ENCODE measurements at regions not wholly inside any gene's neighbourhood (a gene's known extent, or its start where the extent isn't known, plus 50 kb on each side); places are given as distances from the start of the nearest gene placed in this dataset.

DNA sequence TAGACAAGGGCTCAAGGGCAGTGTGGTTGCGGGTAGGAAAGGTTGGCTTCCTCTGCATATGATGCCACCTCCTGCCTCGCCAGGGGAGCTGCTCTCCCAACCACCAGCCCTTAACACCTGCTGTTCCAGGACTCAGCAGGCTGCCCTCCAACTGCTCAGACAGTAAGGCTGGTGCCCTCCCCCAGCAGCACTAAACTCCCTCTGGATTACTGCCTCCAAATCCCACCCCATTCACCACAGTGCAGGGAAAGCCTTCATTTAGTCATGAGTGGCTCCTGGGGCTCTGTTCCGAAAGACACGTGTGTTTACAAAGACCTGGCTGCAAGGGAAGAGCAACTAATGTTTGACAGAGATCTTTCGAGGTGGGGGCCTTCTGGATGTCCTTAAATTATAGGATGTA, 437.2 kb upstream of the MKI67 start:
- Histone ChIP-seq H3K27ac (ENCODE audit: poor library complexity, severe bottlenecking) (no peak overlapping the region), H3K4me3 (ENCODE audit: severe bottlenecking) (no peak overlapping the region), H3K27me3 (ENCODE audit: insufficient read depth, poor library complexity, severe bottlenecking) (no peaks in the 10 kb centered on the region), H3K9me3 (ENCODE audit: severe bottlenecking) (no peaks in the 10 kb centered on the region), H3K4me1 (ENCODE audit: insufficient read depth, poor library complexity, severe bottlenecking) (no peaks in the 10 kb centered on the region), H3K36me3 (ENCODE audit: low read depth) (no peaks in the 10 kb centered on the region)
- TF ChIP-seq, protein P1, sequence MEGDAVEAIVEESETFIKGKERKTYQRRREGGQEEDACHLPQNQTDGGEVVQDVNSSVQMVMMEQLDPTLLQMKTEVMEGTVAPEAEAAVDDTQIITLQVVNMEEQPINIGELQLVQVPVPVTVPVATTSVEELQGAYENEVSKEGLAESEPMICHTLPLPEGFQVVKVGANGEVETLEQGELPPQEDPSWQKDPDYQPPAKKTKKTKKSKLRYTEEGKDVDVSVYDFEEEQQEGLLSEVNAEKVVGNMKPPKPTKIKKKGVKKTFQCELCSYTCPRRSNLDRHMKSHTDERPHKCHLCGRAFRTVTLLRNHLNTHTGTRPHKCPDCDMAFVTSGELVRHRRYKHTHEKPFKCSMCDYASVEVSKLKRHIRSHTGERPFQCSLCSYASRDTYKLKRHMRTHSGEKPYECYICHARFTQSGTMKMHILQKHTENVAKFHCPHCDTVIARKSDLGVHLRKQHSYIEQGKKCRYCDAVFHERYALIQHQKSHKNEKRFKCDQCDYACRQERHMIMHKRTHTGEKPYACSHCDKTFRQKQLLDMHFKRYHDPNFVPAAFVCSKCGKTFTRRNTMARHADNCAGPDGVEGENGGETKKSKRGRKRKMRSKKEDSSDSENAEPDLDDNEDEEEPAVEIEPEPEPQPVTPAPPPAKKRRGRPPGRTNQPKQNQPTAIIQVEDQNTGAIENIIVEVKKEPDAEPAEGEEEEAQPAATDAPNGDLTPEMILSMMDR (IDR thresholded peaks at IDR 0.05; ENCODE audit: poor library complexity, severe bottlenecking): no peak
- DNase-seq (ENCODE audit: low spot score) (no peak), ATAC-seq (ENCODE audit: low read depth) (no peak)

GRCh38 chr10:128563904-128564303, 437.7 kb upstream of the MKI67 start:
- no peak for ATAC-seq (ENCODE audit: low read depth)
- no peak for DNase-seq (ENCODE audit: low spot score)
- TF ChIP-seq, protein P1 (IDR thresholded peaks at IDR 0.05; ENCODE audit: poor library complexity, severe bottlenecking): no peak
- Histone ChIP-seq H3K36me3 (ENCODE audit: low read depth) (no peaks in the 10 kb centered on the region), H3K27me3 (ENCODE audit: insufficient read depth, poor library complexity, severe bottlenecking) (no peaks in the 10 kb centered on the region), H3K4me1 (ENCODE audit: insufficient read depth, poor library complexity, severe bottlenecking) (no peaks in the 10 kb centered on the region), H3K9me3 (ENCODE audit: severe bottlenecking) (no peaks in the 10 kb centered on the region), H3K27ac (ENCODE audit: poor library complexity, severe bottlenecking) (no peak overlapping the region), H3K4me3 (ENCODE audit: severe bottlenecking) (no peak overlapping the region)

GRCh38 chr10:128566361-128566968, 440.2 kb upstream of the MKI67 start:
- no peak for DNase-seq (ENCODE audit: low spot score)
- Histone ChIP-seq H3K27me3 (ENCODE audit: insufficient read depth, poor library complexity, severe bottlenecking) (no peaks in the 10 kb centered on the region), H3K9me3 (ENCODE audit: severe bottlenecking) (no peaks in the 10 kb centered on the region), H3K27ac (ENCODE audit: poor library complexity, severe bottlenecking) (no peak overlapping the region), H3K36me3 (ENCODE audit: low read depth) (no peaks in the 10 kb centered on the region), H3K4me1 (ENCODE audit: insufficient read depth, poor library complexity, severe bottlenecking) (no peaks in the 10 kb centered on the region), H3K4me3 (ENCODE audit: severe bottlenecking) (no peak overlapping the region)
- no peak for ATAC-seq (ENCODE audit: low read depth)
- TF ChIP-seq, protein P1 (IDR thresholded peaks at IDR 0.05; ENCODE audit: poor library complexity, severe bottlenecking): no peak

DNA sequence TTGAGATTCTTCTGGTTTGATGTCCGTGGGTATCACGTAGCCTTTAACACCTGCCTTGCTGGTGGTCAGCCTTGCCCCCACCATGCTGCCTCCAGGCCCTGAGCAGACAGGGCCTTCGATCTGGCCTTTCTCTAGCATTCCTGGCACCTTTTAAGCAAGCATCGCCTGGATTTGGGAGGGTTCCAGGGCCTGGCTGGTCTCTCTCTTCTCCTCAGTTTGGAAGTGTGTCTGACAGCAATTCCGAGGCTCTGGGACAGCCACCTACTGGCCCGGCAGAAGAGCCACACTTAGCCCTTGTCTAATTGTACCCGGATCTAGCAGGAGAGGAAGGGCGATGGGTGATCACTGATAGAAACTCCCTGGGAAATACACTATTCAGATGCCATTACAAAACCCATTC, 441.3 kb upstream of the MKI67 start:
- no peak overlapping the region for H3K4me3 ChIP-seq (ENCODE audit: severe bottlenecking)
- H3K27me3 ChIP-seq (ENCODE audit: insufficient read depth, poor library complexity, severe bottlenecking): no peaks in the 10 kb centered on the region
- ATAC-seq (ENCODE audit: low read depth) (no peak), DNase-seq (ENCODE audit: low spot score) (no peak)
- H3K4me1 ChIP-seq (ENCODE audit: insufficient read depth, poor library complexity, severe bottlenecking): no peaks in the 10 kb centered on the region
- TF ChIP-seq, protein P1 (IDR thresholded peaks at IDR 0.05; ENCODE audit: poor library complexity, severe bottlenecking): no peak
- no peaks in the 10 kb centered on the region for H3K9me3 ChIP-seq (ENCODE audit: severe bottlenecking)
- H3K36me3 ChIP-seq (ENCODE audit: low read depth): no peaks in the 10 kb centered on the region
- H3K27ac ChIP-seq (ENCODE audit: poor library complexity, severe bottlenecking): no peak overlapping the region

GRCh38 chr10:128568041-128568440, 441.8 kb upstream of the MKI67 start:
- no peak overlapping the region for H3K27ac ChIP-seq (ENCODE audit: poor library complexity, severe bottlenecking)
- no peaks in the 10 kb centered on the region for H3K4me1 ChIP-seq (ENCODE audit: insufficient read depth, poor library complexity, severe bottlenecking)
- DNase-seq (ENCODE audit: low spot score) (no peak), ATAC-seq (ENCODE audit: low read depth) (no peak)
- TF ChIP-seq, protein P1 (IDR thresholded peaks at IDR 0.05; ENCODE audit: poor library complexity, severe bottlenecking): no peak
- no peaks in the 10 kb centered on the region for H3K9me3 ChIP-seq (ENCODE audit: severe bottlenecking)
- H3K36me3 ChIP-seq (ENCODE audit: low read depth): no peaks in the 10 kb centered on the region
- H3K27me3 ChIP-seq (ENCODE audit: insufficient read depth, poor library complexity, severe bottlenecking): no peaks in the 10 kb centered on the region
- no peak overlapping the region for H3K4me3 ChIP-seq (ENCODE audit: severe bottlenecking)

Measured in RWPE2 (cell line).